GM21447 (cell line): ENCODE measurements at regions not wholly inside any gene's neighbourhood (a gene's known extent, or its start where the extent isn't known, plus 50 kb on each side); places are given as distances from the start of the nearest gene placed in this dataset.
"Not testable (repeated sequence)": the region's sequence is repeated elsewhere in the genome, so short reads cannot be mapped to it uniquely, and the experiment has no call there.

Source experiments
- ATAC-seq: cut with Tn5 transposase; IDR thresholded peaks from one replicate; pipeline ENCODE4 v1.9.1; 2021; ENCODE audit not compliant: unreplicated experiment

DNA sequence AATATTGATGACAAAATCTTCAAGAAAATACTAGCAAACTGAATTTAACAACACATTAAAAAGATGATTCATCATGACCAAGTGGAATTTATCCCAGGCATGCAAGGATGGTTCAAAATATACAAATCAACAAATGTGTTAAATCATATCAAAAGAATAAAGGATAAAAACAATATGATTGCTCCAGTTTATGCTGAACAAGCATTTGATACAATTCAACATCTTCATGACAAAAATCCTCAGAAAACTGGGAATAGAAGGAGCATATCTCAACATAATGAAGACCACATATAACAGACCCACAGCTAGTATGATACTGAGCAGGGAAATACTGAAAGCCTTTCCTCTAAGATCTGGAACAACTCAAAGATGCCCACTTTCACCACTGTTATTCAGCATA is 352.3 kb downstream of the PYDC2 start:
- ATAC-seq: no peak

DNA sequence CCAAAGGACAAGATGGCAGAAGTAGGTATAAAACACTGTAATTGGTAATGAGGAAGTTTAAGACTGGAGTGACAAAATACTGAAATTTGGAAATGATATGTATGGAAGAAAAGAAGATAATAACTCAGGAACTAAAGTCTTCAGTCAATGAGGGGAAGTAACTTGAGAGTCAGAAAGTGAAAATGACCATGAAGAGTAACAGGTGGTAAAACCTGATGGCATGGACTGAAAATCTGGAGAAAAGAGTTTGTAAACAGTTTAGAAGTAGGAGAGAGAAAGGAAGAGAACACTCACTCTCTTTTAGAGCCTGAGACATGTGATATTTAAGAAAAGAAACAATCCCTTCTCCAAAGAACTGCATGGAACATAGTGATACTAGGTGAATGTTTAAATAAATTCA is 387.9 kb downstream of the PYDC2 start:
- no peak for ATAC-seq

- no peak for ATAC-seq
Measured at GRCh38 chr3:191859531-191859930, 398.6 kb downstream of the PYDC2 start.

DNA sequence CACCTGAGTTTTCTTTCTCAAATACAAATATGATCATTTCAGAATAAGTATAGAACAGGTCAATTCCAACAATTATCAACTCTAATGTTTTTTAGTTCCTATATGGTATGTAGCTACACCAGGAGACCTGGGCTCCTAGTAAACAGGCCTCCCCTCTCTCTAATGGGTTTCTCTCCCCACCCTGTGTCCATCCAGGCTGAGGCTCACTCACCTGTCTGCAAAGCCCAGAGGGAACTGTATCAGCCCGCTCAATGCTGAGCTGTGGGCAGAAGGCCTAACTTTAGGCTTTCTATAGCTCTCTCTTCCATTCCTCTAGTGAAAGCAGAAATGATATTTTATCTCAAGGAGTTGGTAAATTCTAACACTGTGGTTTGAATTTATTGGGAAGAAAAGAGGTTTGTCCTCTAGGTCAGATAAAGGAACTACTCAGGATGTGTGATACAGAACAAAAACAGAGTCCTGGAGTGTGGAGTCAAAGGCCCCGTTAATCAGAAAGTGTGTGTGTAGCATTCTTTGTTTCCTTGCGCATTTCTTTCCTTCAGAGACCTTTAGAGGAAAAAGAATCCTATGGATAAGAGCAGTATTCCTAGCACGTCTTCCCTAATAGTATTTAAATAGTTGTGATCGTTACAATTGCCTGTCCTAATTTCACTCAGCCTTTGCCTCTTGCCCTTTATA is 408.9 kb downstream of the PYDC2 start:
- ATAC-seq: no peak

DNA sequence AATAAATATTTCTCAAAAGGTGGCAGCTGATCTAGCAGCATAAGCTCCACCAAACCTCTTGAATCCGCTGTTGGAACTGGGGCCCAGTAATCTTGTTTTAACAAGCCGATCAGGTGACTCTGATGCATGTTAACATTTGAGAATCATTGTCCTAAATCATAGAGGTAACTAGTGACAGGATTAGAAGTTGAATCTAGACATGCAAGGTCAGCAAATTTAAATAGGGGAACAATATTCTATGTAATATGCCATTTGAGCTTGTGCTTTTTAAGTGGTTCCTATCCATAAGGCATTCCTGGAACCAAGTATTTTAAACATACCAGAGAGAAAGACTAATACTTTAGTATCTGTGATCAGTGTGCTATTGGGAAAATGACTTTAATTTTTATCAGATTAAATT is 412.8 kb downstream of the PYDC2 start:
- no peak for ATAC-seq

- no peak for ATAC-seq
Measured at GRCh38 chr3:191882289-191882688, 421.3 kb downstream of the PYDC2 start.

- no peak for ATAC-seq
Measured at GRCh38 chr3:191884132-191884531, 423.2 kb downstream of the PYDC2 start.

- ATAC-seq: no peak
Measured at GRCh38 chr3:191889106-191889505, 428.1 kb downstream of the PYDC2 start.

GRCh38 chr3:191889756-191890155 is 428.8 kb downstream of the PYDC2 start:
- ATAC-seq: no peak

DNA sequence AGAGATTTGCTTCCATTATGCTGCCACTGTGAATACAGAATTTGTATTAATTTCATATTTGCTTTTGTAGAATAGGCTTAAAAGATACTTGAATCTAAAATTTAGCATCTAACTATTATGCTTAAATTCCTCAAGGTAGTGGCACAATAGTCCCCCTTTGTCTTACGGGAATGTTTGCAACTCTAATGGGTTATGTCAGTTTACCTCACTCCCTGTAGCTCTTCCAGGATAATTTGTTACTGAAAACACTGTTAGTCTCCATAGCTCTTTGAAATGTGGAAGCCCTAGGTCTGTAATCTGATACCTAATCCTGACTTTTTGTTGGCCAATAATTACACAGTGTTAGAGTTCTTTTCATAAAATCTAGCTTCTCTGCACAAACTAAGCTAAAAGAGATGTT is 433.4 kb downstream of the PYDC2 start:
- no peak for ATAC-seq

GRCh38 chr3:191901741-191902140 is 440.8 kb downstream of the PYDC2 start:
- ATAC-seq: no peak

DNA sequence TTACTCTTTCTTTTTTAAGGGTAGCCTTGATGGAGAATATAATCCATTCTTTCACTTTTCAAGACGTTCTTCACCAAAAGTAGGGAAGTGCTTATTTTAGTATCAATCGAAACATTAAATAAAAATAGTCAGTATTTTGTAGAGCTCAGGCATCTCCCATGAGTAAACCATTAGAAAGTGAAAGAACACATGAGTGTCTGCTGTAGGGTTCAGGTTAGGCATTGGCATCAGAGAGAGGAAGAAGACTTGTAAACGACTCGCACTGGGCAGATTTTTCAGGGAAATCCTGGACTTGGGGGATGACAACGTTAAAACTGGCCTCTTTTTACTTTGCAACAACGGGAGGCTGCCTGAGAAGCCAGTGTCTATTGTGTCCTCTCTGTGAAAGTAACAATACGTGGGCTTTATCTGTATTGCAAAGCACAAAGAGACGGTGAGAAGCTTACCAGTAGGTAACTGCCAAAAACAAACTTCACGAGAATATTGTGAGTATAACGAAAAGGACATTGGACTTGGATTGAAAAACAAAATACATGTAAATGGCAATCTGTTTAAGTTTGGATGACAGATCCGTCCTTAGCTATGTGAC is 451.7 kb downstream of the PYDC2 start:
- ATAC-seq: no peak

DNA sequence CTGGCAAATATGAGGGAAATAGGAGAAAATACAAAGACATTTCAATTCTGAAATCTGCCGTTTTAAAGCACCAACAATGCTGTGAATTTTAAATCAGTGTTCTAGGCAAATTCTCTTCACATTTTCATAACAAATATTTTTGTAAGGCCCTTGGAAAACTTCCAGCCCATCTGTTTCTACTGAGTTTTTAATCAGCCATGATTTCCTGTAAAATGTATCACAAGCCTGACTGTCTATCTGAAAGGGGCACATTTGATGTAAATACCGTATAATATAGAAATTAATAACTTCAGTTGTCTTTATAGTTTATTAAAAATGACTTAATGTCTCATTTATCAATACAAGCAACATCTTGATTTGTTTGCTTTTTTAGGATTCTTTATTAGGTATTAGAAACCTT is 454.7 kb downstream of the PYDC2 start:
- no peak for ATAC-seq

DNA sequence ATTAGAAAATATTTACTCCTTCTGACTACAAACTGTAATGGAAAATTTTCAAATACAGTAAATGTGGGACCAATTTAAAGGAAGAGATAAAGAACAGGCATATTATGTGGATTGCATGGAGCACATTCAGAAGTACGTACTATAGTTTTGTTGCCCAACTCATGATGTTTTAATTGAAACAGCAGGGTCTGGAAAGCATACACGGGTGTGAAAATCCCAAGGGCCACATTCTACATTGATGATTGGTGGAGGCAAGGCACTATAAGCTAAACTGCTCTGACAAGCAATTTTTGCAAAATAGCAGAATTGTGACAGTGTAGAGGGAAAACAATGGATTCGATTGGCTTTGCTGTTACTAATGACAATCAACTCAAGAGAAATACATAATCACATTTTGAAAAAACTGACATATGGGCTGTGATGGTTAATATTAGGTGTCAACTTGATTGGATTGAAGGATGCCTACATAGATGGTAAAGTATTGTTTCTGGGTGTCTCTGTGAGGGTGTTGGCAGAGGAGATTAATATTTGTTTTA is 458.6 kb downstream of the PYDC2 start:
- no peak for ATAC-seq

- no peak for ATAC-seq
Measured at GRCh38 chr3:191922570-191922969, 461.6 kb downstream of the PYDC2 start.

- ATAC-seq: not testable (repeated sequence)
Measured at GRCh38 chr3:191927183-191927817, 466.3 kb downstream of the PYDC2 start.

DNA sequence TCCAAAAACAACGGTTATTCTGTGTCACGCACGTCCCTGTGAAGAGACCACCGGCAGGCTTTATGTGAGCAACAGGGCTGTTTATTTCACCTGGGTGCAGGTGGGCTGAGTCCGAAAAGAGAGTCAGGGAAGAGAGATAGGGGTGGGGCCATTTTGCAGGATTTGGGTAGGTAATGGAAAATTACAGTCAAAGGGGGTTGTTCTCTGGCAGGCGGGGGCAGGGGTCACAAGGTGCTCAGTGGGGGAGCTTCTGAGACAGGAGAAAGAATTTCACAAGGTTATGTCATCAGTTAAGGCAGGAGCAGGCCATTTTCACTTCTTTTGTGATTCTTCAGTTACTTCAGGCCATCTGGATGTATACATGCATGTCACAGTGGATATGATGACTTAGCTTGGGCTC is 467.0 kb downstream of the PYDC2 start:
- ATAC-seq: not testable (repeated sequence)

DNA sequence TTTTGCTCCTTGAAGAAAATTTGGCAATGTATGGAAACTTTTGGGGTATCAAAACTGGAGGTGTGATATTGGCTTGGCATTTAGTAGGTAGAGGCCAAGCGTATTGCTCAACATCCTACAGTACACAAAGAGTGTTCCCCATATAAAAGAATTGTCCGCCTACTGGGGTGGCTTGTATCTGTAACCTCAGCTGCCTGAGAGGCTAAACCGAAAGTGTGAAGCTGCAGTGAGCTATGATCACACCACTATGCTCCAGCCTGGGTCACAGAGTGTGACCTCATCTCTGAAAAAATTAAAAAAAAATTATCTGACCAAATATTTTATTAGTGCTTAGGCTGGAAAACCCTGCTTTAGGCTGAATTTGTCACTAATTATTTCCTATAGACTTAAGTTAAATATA is 483.9 kb downstream of the PYDC2 start:
- ATAC-seq: no peak

DNA sequence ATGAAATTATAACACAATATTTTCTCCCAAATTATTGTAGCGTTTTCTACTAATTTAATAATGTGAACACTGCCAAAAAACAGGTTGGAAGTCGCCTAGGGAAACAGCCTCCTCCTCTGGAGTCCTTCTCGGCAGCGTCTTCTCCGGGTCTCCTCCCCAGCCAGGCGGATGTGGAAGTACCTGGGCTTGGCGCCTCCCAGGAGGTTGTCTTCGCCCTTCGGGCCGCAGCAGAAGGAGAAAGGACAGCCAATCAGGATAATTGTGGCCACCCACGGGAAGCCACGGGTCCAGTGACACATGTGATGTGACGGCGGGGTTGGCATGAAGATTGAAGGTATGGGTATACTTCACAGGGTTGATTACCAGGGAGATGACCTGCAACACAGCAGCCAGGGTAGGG is 491.2 kb downstream of the PYDC2 start:
- ATAC-seq: no peak

DNA sequence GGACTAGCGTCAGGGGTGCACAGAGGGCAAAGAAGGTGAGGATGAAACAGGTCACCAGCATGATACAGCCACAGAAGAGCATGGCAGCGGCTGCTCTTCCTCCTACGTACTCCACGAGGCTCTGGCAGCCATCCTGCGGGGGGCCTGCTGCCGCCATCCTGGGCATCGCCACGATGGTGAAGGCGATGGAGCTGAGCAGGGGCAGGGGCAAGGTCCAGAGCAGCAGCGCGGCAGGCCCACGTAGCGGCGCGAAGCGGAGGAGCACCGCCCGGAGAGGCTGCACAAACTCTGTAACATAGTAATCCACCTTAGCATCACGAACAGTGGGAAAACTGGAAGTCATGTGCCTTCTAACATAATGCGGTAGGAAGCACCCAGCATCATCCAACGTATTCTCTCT is 491.6 kb downstream of the PYDC2 start:
- ATAC-seq: no peak

DNA sequence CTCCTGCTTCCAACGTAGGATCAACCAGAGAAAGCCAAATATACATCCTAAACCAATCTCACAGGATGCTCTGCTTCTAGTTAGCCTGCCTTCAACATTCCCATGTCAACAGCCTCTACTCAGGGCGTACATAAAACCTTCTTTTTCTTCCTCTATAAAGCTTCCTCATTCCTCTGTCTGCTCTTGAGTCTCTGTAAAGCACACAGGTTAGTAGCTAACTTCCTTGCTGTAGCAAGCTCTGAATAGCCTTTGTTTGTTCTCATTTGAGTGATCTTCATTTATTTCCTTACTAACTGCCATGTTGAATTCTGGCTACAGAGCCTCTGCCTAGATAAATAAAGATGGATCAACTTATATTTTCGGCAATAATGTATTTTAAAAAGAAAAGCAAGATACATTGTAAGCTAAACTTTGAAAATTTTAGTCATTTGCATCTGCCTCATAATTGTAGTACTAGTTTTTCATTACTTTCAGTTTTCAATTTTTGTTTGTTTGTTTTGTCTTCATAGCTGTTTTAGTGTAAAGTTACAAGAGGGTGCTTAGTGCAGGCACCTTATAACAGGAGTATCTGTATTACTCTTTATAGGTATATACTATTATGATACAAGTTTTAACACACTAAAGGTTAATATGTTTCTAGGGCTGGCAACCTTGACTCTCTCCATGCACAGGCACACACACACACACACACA is 498.2 kb downstream of the PYDC2 start:
- peak; percentile 69 for ATAC-seq
